Posterior cingulate gyrus (tissue), 11 donors: ENCODE measurements at regions not wholly inside any gene's neighbourhood (a gene's known extent, or its start where the extent isn't known, plus 50 kb on each side); places are given as distances from the start of the nearest gene placed in this dataset.
"Not testable (repeated sequence)": the region's sequence is repeated elsewhere in the genome, so short reads cannot be mapped to it uniquely, and the experiment has no call there.

Source experiments
- DNase-seq, 10 donors: peaks; one replicate each; pipeline versions ENCODE4 v3.0.0 to v3.0.0-alpha.2; 2020 to 2021; ENCODE audit warnings: mixed read lengths in 3 of 10
- intact Hi-C: fragments of 100-400 bp; cut with DNase I; formaldehyde crosslinking; loops from one replicate; pipeline ENCODE4 v1.15.1; 2023

DNA sequence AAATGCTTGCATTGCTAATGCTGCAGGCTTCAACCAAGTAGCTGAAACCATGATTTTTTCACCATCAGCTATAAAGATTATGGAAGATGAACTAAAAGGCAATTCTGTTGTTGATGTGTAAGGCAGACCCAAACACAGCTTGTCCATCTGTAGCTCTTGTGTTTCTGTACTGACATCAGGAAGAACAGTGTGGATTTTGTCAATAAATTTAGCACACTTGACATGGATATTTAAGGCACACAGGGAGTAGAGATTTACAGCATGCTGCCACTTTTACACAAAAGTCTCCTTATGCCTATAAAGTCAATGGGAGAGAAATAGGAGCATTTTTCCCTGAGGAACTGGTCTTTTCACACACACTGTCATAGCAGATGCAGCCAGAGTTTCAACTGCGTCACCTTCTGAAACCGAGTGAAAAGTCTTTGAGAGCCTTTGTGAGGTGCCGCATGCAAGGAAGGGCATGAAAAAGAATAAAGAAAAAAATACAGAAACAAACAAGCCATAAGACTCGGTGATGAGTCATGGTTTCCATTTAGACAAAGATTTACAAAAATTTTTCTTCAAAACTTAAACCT, 261.4 kb upstream of the TFAP2D start:
- DNase-seq, result no peak
- intact Hi-C loops, result no loop called here

DNA sequence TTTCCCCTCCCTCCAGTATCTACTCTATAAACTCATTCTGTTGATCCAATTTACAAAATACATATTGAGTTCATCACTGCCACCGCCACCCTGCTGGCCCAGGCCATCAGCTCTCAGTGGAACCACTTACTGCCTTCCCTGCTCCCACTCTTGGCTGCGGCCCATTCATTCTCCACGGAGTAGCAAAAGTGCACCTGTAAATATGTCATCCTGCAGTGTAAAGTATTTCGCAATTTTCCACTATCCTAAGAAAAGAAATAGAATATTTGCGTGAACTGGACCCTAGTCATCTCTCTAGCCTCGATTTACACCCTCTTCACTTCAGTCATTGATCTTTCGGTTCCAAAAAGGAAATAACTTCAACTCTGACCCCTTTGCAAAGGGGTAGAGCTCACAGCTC, 258.3 kb upstream of the TFAP2D start:
- DNase-seq, result peak in 1 of 10 donors; percentile 63
- intact Hi-C loops, result no loop called here

DNA sequence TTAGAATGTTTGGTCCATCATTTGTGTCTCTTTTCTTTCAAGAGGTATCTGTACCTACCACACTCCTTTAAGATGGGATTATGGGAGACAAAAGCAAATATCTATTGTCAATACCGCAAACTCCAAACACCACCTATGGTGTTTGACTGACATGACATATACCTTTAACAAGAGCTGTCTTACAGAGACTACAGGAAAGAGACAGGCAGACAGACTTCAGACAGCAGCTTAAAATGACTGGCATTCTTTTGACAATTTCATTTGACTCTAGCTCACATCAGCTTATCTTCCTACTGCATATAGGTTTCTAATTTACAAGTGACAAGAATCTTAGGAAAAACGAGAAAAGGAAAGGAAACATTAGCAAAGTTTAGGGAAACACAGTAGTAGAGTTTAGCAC, 256.0 kb upstream of the TFAP2D start:
- no peak for DNase-seq
- intact Hi-C loops, result no loop called here

DNA sequence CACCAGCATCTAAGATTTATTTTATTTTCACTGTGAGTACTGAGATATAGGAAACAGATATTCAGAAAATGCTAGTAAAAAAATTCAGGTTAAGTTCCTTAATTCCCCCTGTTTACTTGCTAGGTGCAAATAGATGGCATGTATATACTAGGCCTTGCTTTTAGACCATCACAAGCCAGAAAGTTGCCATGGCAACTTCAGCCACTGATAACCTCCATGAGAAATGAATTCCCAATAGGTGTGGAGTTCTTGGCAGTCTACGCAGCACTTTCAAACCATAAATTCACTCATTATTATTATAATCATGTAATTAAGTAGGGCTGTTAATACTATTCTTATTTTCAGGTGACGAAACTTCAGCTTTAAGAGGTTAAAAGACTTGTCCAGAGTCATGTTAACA, 251.6 kb upstream of the TFAP2D start:
- intact Hi-C loops, result no loop called here
- DNase-seq, result no peak

DNA sequence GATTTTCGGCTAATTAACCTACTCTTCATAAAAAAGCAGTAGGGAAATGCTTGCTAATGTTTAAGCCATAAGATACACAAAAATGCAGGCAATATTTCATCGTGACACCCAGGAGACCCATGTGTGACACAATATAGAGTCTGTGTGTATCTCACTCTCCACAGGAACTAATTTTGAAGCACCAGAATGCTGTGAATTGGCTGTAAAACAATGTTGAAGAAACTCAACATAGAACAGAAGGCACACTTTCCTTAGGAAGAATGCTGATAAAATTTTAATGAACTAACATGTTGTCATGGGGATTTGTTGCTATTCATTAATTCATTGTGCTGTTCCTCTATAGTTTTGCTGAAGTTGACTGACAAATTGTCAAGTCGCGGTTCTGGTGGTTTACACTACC, 249.4 kb upstream of the TFAP2D start:
- intact Hi-C loops, result no loop called here
- DNase-seq, result no peak

DNA sequence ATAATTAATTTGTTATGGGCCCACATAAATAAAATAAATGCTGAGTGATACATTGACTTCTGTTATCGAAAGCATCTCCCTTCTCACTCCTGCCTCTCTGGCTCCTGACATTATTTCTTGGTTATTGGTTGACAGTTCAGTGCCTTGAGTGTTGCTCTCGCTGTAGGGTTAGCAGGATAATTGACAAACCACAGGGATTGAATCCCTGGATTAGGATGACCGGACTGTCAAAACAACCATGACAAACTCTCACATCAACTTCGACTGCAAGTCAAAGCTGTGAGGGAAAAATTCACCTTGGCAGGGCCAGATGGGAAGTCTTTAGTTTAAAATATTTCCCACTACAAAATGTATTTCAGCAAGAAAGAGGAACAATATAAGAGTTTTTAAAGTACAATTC, 245.4 kb upstream of the TFAP2D start:
- intact Hi-C loops, result no loop called here
- no peak for DNase-seq

DNA sequence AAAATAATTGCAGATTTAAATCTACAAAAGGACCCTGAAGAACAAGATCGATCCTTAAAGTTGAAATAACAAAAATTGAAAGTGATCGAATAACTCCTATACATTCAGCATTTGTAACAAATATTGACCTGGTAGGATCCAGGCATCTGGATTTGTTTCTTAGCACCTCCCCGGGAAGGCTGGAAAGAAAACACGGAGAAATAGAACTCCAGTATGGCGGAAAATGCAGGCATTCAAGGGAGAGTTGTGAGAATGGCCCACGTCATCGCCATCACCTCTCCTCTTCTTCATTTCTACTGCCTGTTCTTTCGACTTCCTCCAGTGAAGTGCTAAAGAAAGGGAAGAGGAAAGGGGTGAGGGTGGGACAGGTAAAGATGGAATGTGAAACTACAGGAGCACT, 242.3 kb upstream of the TFAP2D start:
- DNase-seq, result no peak
- intact Hi-C loops, result no loop called here

DNA sequence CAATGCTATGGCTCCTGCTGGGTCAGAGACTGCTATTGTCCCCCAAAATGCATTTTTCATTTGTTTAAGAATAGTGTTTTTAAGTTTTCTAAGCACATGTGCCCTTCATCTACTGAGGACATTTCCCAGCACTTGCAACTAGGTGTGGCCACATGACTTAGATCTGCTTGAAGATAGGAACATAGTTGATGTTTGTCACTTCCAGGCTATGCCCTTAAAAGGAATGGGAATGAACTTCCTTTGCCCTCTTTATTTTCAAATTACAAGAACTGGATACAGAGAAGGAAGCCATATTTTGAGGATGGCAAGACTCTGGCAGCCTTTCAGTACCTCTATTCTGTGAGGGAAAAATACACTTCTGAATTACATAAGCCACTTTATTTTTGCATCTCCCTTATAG, 203.0 kb upstream of the TFAP2D start:
- intact Hi-C loops, result no loop called here
- DNase-seq, result no peak

DNA sequence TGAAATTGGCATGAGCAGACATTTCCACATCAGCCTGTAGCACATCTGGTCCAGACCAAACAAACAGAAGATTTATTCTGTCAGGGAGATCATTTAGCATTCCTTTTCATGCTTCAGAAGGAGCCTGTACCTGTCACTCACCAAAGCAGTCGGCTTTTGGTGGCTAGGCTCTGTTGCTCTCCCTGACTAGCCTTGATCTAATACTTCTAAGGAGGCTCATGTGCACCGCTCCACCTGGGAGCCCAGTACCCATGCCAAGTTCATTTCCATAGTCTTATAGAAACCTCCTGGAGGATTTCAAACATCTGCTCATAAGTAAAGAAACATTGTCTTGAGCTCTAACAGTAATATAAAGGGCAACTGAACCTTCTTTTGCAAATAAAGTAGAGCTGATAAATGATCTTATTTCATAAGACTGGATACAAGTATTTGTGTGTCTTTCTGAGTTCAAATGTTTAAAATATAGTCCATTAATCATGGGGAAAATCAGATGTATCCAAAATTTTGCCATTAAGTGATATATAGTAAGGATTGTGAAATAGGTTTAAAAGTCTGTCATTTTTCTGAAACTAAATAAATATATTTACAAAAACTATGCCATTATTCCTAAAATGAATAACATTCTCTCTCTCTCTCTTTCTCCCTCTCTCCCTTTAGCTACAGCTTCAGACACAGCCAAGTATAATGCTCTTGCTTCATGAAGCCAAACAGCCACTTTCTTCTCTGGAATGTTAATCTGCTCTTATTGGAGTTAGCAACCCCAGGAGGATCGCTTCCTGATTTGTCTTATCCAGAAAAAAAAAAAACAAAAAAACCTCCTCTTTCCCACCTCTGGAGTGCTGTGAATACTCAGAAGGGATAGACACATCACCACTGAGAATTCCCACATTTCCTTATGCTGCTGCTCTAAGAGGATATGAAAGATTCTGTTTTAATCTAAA, 192.7 kb upstream of the TFAP2D start:
- intact Hi-C loops, result no loop called here
- no peak for DNase-seq

DNA sequence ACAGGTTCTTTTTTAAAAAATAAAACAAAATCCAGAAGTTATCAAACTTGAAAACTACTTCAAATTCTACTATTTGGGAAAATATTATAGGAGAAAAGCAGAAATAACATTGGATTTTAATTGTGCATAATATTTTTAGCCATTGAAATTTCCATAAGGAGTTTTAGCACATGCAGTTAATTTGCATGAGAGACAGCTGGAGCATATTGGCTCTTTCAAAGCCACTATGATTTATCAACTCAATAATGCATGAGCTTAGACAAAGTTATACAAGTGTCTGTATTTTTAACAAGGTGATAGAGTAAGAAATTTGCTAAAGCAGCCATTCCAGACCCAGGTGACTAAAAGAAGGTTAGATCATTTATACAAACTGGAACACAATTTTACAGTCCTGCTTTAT, 189.0 kb upstream of the TFAP2D start:
- intact Hi-C loops, result no loop called here
- no peak for DNase-seq

DNA sequence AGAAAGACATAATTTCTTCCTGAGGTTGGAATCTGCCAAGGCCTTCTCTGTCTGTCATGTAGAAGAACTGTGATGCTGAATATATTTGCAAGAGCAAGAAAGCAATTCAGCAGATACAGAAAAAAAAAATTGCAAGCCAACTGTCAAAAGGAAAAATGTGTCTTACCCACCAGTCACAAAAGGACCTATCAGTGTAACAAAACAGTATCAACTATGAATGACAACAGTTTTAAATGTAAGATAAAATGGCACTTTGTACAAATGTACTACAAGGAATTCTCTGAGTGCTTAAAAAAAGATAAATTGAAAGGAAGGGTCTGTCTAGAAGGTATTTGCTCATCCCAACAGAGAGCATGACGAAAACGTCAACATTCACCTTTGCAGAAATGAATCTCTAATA, 185.3 kb upstream of the TFAP2D start:
- no peak for DNase-seq
- intact Hi-C loops, result no loop called here

DNA sequence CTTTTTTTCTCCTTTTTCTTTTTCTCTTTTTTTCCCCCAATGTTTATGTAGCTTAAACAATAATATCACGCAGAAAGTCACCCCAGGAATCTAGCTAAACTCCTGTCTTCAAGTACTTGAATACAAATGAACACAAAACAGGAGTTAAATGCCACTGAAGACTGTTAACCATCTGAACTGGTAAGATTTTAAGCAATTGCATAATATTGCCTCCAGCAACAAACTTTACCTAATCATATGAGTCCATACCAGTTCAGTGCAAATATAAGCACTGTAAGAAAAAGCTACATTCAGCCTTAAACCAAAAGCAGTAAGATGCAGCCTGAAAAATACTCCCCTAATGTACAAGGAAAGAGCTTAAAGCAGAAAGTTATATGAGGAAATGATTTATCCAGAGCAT, 173.9 kb upstream of the TFAP2D start:
- DNase-seq, result no peak
- intact Hi-C loops, result no loop called here

DNA sequence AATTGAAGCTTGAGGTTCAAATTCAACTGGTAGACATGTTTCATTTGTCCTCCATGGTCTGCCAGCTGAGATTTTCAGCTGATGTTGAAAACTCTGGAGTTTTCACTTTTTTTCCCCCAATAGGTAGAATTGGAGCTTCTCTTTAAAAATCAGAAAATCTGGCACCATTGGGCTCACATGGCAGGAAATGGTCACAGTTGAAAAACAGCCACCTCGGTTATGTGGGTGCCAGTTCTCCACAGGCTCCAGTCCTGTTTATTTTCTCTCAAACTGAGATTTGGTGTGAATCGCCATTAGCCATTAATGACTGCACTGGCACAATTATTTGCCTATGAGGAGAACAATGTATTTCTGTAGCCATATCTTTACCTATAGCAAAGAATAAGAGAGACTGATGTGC, 171.4 kb upstream of the TFAP2D start:
- DNase-seq, result no peak
- intact Hi-C loops, result no loop called here

DNA sequence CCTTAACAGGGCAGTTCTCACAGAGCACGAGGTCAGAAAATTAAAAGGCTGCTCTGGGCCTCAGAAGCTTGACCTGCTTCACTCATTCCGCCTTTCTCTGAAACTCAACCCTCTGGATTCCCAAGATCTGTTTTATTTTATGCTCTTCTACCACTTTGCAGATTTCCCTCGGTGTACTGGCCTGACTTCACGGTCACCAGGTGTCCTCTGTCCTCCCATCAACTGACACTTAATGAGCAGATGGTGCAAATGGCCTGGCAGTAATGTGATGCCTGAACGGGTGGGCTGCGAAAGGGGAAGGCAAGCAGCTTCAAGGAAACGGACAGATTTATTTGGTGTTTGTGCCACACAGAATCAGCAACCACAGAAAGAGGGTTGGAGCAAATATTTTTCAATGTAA, 169.7 kb upstream of the TFAP2D start:
- intact Hi-C loops, result no loop called here
- no peak for DNase-seq

DNA sequence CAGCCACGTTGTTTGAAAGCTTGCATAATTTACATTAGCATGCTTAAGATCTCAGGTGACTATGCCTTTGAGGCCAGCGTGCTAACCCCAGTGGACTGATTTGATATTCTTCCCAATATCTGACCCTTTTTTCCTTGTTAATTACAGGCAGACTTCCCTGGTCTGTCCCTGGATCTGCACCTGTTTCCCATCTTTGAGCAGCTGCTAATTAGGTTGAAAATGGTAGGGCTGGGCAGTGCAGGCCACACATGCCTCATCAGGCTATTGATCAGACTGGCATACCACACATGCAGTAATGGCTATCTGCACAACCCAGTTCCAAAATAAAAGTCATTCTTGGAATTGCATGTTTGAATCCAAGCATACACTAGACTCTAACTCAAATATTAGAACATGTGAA, 164.3 kb upstream of the TFAP2D start:
- intact Hi-C loops, result no loop called here
- no peak for DNase-seq

DNA sequence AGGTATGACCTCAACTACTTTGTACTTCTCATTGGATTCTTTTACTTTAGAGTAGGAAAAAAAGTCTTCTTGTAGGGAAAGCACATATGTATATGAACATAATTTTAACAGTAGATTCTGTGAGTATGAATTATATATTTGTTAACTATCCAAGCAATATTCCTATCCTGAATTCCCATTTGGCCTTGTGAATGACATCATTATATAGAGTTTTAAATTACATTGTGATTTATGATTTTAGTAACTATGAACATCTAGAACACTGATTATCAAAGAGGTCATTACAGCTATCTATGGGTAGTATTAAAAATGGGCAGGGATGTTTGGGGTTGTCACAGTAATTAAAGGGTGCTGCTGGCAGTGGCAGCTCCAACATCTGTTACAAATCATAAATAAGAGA, 163.9 kb upstream of the TFAP2D start:
- intact Hi-C loops, result no loop called here
- DNase-seq, result no peak

DNA sequence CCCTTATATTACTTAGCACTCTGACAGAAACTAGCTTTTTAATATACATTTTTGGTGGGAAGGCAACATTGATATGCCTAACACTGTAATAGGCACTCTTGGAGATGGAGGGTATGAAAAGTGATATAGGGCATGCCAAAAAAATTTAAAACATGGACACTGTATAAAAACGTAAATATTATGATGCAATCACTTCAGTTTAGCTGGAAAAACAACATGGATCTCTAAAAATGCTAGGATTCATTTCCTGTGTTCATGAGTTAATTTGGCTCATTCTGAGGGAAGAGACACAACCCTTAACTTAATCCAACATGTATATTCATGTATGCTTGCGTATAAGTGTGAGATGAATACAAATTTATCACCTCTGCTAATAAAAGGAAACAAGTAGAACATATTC, 157.3 kb upstream of the TFAP2D start:
- intact Hi-C loops, result no loop called here

DNA sequence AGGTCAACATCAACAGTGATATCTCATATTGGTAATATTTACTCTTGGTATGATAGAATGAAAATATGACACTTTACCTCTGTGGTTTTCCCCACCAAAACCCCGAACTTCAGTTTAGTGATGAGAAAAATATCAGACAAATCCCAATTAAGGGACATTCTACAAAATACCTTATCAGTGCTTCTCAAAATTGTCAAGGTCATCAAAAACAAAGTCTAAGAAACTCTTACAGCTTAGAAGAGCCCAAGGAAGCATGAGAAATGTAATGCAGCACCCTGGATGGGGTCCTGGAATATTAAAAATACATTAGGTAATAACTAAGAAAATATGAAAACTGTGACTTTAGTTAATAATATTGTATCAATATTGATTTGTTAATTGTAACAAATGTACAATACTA, 148.3 kb upstream of the TFAP2D start:
- DNase-seq, result no peak
- intact Hi-C loops, result no loop called here

More for the DNA sequence above, 157.3 kb upstream of the TFAP2D start:
- DNase-seq, result no peak

DNA sequence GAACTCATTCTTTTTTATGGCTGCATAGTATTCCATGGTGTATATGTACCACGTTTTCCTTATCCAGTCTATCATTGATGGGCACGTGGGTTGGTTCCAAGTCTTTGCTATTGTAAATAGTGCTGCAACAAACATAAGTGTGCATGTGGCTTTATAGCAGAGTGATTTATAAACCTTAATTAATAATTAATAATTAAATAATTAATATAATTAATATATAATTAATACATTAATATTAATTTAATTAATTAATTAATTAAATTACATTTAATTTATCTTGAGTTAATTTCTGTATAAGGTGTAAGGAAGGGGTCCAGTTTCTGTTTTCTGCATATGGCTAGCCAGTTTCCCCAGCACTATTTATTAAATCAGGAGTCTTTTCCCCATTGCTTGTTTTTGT, 142.1 kb upstream of the TFAP2D start:
- intact Hi-C loops, DNase-seq: not testable (repeated sequence)

DNA sequence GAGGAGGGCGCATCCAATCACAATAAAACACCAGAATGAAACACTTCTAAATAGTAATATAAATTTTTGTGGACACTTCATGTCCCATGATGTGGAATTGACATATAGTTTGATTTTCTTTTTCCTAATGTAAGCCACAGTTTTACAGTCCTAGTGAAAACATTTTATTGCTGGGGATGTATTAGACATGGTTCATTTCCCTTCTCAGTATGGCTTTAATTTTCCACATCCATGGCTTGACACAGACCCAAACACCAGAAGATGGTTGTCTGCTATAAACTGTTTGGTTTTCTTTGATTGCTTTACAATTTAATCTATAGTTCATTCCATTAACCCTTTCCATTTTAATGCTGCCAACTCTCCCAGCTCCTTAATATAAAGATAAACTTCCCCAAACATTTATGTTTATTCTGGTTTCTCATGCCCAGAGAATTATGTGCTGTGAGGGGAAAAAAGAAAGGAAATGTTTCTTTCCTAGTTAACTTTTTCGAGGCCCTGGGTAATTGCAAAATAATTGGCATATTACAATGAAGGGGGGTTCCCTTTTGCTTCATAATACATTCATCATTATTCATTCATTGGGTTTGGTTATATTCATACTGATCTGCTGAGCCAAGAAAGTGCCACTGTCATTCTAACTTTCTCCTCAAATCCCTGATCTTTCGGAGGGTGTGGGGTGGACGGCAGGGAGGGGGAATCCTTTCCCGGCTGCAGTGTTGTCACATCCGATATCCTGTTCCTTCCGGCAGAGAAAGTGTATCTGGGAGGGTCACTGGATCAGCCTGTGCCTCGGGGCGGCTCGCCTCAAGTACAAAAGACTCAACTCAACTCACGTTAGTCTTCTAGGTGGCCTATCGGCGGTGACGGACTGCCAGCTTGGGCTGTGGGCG, 127.6 kb upstream of the TFAP2D start:
- intact Hi-C loops, result no loop called here
- DNase-seq, result no peak

DNA sequence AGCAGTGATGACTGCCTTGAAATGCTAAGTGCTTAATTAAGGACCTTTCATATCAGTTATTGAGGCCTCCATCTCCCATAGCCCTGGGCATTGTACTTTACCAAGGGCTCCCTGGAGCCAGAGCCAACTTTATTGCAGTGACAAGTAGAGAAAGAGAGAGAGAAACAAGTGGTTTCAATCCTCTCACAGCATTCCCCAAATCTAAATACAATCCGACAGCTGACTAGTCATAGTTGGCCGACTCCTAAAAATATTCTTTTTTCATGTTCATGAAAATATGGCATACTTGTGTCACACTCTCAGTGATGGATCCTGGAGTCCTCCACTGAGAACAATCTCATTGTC, 127.0 kb upstream of the TFAP2D start:
- DNase-seq, result no peak
- intact Hi-C loops, result no loop called here
